Thyroid gland (tissue), 4 donors: ENCODE measurements at regions not wholly inside any gene's neighbourhood (a gene's known extent, or its start where the extent isn't known, plus 50 kb on each side); places are given as distances from the start of the nearest gene placed in this dataset.

Experiments used
- DNase-seq, 2 donors: peaks; one replicate each; pipeline ENCODE4 v3.0.0-alpha.2; 2019
- H3K27ac ChIP-seq, 3 donors: fragments of 200-600 bp; sonication (generic); 1 replicate in 2 of 3; 2 replicates in 1 of 3; pipeline ENCODE4 v1.5.1; 2016 to 2019; ENCODE audit warnings: mild to moderate bottlenecking in 1 of 3, moderate library complexity in 1 of 3
- H3K27me3 ChIP-seq: fragments of 200-600 bp; sonication (generic); one replicate; pipeline ENCODE4 v1.5.1; 2019
- H3K36me3 ChIP-seq, 2 donors: fragments of 200-600 bp; sonication (generic); one replicate each; pipeline ENCODE4 v1.5.1; 2016 to 2019
- H3K4me1 ChIP-seq, 2 donors: fragments of 200-600 bp; sonication (generic); one replicate each; pipeline ENCODE4 v1.5.1; 2017 to 2019
- H3K4me3 ChIP-seq, 3 donors: fragments of 200-600 bp; sonication (generic); replicated peaks in 1 of 3; 1 replicate in 2 of 3; 2 replicates in 1 of 3; pipeline ENCODE4 v1.5.1; 2016; ENCODE audit warnings: mild to moderate bottlenecking in 1 of 3
- H3K9me3 ChIP-seq: fragments of 200-600 bp; sonication (generic); one replicate; pipeline ENCODE4 v1.5.1; 2017
- POLR2A ChIP-seq, 2 donors: fragments of 450-650 bp; IDR thresholded peaks; one replicate each; pipeline ENCODE4 v1.6.1; 2017; ENCODE audit warnings: antibody characterized with exemption in 2 of 2, mild to moderate bottlenecking in 2 of 2, moderate library complexity in 1 of 2
- WGBS, 2 donors: methylation state at CpG; one replicate each; pipeline ENCODE4 v1.1.5; 2017; 5-methylcytosine and 5-hydroxymethylcytosine counted together
- intact Hi-C: fragments of 100-400 bp; cut with DNase I; formaldehyde crosslinking; loops from one replicate; pipeline ENCODE4 v1.15.1; 2023
- TF ChIP-seq, protein P1 (sequence below), 6 experiments: fragments of 200-600 bp in 3 of 6; fragments of 450-650 bp in 3 of 6; sonication (generic) in 3 of 6; IDR thresholded peaks; one replicate each; pipeline ENCODE4 v1.5.1; 2016 to 2019; ENCODE audit warnings: antibody characterized with exemption in 6 of 6, mild to moderate bottlenecking in 2 of 6, inconsistent platforms in 1 of 6, moderate library complexity in 1 of 6

DNA sequence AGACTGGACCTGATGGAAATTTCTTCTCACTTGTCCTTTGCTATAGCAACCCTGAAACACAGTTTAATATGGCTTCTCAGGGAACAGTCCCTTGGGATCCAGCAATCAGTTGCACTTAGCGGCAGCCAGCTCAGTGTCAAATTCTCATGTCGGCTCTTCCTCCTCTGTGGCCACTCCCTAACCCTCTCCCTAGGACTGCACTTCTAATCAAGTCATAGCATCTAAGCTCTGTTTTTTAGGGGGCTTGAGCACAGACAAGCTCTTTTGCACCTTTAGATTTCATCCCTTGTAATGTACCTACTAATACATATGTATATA, 250.5 kb upstream of the TLE3 start:
- H3K36me3 ChIP-seq, result no peaks in the 10 kb centered on the region
- 77 to 82% methylated on average over 2 of the region's 2 CpGs for WGBS, 2 donors
- H3K27me3 ChIP-seq, result no peaks in the 10 kb centered on the region
- no peak overlapping the region for H3K4me3 ChIP-seq
- no peak for TF ChIP-seq POLR2A (IDR thresholded peaks at IDR 0.05)
- TF ChIP-seq, protein P1, sequence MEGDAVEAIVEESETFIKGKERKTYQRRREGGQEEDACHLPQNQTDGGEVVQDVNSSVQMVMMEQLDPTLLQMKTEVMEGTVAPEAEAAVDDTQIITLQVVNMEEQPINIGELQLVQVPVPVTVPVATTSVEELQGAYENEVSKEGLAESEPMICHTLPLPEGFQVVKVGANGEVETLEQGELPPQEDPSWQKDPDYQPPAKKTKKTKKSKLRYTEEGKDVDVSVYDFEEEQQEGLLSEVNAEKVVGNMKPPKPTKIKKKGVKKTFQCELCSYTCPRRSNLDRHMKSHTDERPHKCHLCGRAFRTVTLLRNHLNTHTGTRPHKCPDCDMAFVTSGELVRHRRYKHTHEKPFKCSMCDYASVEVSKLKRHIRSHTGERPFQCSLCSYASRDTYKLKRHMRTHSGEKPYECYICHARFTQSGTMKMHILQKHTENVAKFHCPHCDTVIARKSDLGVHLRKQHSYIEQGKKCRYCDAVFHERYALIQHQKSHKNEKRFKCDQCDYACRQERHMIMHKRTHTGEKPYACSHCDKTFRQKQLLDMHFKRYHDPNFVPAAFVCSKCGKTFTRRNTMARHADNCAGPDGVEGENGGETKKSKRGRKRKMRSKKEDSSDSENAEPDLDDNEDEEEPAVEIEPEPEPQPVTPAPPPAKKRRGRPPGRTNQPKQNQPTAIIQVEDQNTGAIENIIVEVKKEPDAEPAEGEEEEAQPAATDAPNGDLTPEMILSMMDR (IDR thresholded peaks at IDR 0.05), result no peak
- DNase-seq, result no peak
- intact Hi-C loops, result no loop called here
- H3K9me3 ChIP-seq, result no peaks in the 10 kb centered on the region
- no peak overlapping the region for H3K27ac ChIP-seq
- peaks cover 0 to 14% of the 10 kb centered on the region in 2 donors for H3K4me1 ChIP-seq

DNA sequence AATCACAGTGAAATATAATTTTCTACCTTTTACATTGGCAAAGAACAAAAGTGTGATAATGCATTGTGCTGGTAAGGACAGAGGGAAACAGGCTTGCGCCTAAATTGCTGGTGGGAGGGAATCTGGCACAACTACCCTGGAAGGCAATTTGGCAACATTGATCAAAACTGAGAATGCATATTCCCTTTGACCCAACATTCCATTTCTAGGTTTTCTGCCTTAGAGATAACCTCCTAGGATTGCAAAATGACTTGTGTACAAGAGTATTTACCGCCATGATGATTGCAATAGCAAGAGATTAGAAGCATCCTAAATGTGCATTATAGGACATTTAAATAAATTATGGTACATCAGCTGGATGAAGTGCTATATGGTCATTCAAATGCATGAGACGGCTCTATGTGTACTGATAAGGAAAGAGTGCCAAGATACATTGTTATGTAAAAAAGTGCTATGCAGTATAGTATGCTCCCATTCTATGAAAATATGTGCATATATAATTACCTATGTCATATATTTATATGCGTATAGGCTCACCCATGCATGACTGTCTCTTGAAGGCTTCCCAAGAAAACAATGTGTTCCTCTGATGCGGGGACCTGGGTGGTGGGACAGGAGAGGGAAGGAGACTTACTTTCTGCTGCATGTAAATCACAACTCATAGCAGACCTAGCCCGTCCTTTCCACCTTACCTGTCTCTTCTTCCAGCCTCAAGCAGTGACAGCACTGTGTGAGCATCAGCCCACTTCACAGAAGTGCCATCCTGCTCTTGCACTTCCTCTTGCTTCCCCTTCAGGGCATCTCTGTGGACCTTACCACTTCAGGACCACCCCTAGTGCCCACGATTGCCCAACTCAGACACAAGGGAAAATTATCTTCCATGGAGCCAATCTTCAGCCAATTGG, 249.9 kb upstream of the TLE3 start:
- intact Hi-C loops, result no loop called here
- Histone ChIP-seq H3K9me3 (no peaks in the 10 kb centered on the region), H3K36me3 (no peaks in the 10 kb centered on the region), H3K4me1 (peaks cover 0 to 14% of the 10 kb centered on the region in 2 donors), H3K27ac (no peak overlapping the region), H3K27me3 (no peaks in the 10 kb centered on the region), H3K4me3 (no peak overlapping the region)
- TF ChIP-seq, protein P1 (IDR thresholded peaks at IDR 0.05), result no peak
- DNase-seq, result no peak
- WGBS, 2 donors, result 80 to 94% methylated on average over 7 of the region's 7 CpGs

DNA sequence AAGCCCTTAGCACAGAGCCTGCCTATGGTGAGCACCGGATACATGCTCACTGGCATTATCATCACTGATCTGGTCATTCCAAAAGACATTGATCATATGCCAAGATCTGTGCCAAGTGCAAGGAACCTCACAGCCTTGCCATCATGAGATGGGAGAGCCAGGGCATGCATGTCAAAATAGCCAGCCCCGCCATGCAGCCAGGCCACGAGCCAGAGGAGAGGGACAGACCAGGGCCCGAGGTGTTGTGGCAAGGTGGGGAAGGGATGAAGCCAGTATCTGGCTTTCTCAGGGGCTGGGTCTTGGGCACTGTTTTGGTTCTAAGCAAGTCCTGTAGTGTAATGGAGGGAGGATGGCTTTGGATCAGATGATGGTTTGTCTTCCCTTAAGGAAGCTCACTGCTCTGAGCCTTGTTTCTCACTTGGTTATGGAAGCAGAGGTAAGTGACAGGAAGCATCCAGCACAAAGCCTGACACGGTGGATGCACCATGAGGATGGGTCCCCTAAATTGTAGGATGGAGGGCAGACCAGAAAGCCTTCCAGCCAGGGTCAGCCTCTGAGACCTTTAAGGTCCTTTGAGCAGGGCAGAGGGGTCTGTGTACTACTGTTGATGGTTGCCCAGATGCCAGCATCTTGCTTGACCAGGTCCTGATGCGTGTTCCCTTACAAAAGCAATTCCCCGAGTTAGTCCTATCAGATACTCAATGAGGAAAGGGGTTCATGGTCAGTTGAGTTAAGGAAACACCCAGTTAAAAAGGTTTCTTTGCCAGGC, 247.7 kb upstream of the TLE3 start:
- intact Hi-C loops, result no loop called here
- TF ChIP-seq, protein P1 (IDR thresholded peaks at IDR 0.05), result no peak
- no peak for TF ChIP-seq POLR2A (IDR thresholded peaks at IDR 0.05)
- Histone ChIP-seq H3K36me3 (no peaks in the 10 kb centered on the region), H3K27ac (no peak overlapping the region), H3K4me1 (peaks cover 0 to 14% of the 10 kb centered on the region in 2 donors), H3K27me3 (no peaks in the 10 kb centered on the region), H3K9me3 (no peaks in the 10 kb centered on the region), H3K4me3 (no peak overlapping the region)
- no peak for DNase-seq
- 92 to 93% methylated on average over 7 of the region's 7 CpGs for WGBS, 2 donors

DNA sequence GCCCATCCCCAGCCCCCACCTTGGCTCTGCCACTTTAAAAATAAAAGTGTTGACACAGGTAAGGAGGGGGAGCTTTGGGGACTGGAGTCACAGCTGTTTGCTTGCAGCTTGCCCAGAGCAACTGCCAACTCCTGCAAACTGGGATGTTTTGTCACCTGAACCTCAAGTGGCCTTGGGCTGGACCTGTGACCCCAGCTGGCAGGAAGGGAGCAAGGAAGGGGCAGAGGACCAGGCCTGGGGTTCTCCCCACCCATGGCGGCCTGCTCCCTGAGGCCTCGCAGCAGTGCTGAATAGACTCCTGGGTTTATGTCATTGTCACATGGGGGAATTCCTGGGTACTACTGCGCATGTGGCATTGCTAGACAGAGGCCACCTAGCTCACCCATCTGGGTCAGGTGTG, 246.9 kb upstream of the TLE3 start:
- H3K36me3 ChIP-seq, result no peaks in the 10 kb centered on the region
- no peak for TF ChIP-seq POLR2A (IDR thresholded peaks at IDR 0.05)
- TF ChIP-seq, protein P1 (IDR thresholded peaks at IDR 0.05), result no peak
- WGBS, 2 donors, result 80 to 90% methylated on average over 1 to 2 of the region's 3 CpGs
- intact Hi-C loops, result no loop called here
- no peaks in the 10 kb centered on the region for H3K27me3 ChIP-seq
- DNase-seq, result peak; percentile 46 to 57
- peaks cover 0 to 20% of the 10 kb centered on the region in 2 donors for H3K4me1 ChIP-seq
- H3K27ac ChIP-seq, result no peak overlapping the region
- no peak overlapping the region for H3K4me3 ChIP-seq
- H3K9me3 ChIP-seq, result no peaks in the 10 kb centered on the region
